ENCODE measurements at regions not wholly inside any gene's neighbourhood (a gene's known extent, or its start where the extent isn't known, plus 50 kb on each side); places are given as distances from the start of the nearest gene placed in this dataset.
"Not testable (repeated sequence)": the region's sequence is repeated elsewhere in the genome, so short reads cannot be mapped to it uniquely, and the experiment has no call there.

- intact Hi-C loops (cut with DNase I) = no loop called here
- DNase-seq = no peak
Observed at GRCh38 chr3:10623578-10624275, 118.3 kb upstream of the ATP2B2 start.

GRCh38 chr3:10625323-10625722 is 119.9 kb upstream of the ATP2B2 start:
- DNase-seq = peak in 1 of 10 donors; percentile 19
- intact Hi-C loops (cut with DNase I) = no loop called here

GRCh38 chr3:10627884-10628572 is 122.6 kb upstream of the ATP2B2 start:
- intact Hi-C loops (cut with DNase I) = no loop called here
- peak in 1 of 10 donors; percentile 67 for DNase-seq

- peak in 2 of 10 donors; percentile 14 to 87 for DNase-seq
- intact Hi-C loops (cut with DNase I) = no loop called here
Observed at GRCh38 chr3:10628891-10629670, 123.7 kb upstream of the ATP2B2 start.

GRCh38 chr3:10629671-10630040 is 124.3 kb upstream of the ATP2B2 start:
- intact Hi-C loops (cut with DNase I) = no loop called here
- no peak for DNase-seq

- DNase-seq = no peak
- intact Hi-C loops (cut with DNase I) = no loop called here
Observed at GRCh38 chr3:10631224-10631623, 125.8 kb upstream of the ATP2B2 start.

- intact Hi-C loops (cut with DNase I) = no loop called here
- DNase-seq = peak in 1 of 10 donors; percentile 58
Observed at GRCh38 chr3:10632125-10632524, 126.7 kb upstream of the ATP2B2 start.

GRCh38 chr3:10632741-10633140 is 127.4 kb upstream of the ATP2B2 start:
- intact Hi-C loops (cut with DNase I) = no loop called here
- peak in 1 of 10 donors; percentile 55 for DNase-seq

- intact Hi-C loops (cut with DNase I) = no loop called here
- DNase-seq = peak in 1 of 10 donors; percentile 81
Observed at GRCh38 chr3:10635446-10636076, 130.2 kb upstream of the ATP2B2 start.

GRCh38 chr3:10637342-10637741 is 132.0 kb upstream of the ATP2B2 start:
- DNase-seq = no peak
- intact Hi-C loops (cut with DNase I) = no loop called here

- no peak for DNase-seq
- intact Hi-C loops (cut with DNase I) = no loop called here
Observed at GRCh38 chr3:10638466-10638865, 133.1 kb upstream of the ATP2B2 start.

GRCh38 chr3:10641760-10642159 is 136.4 kb upstream of the ATP2B2 start:
- intact Hi-C loops (cut with DNase I) = no loop called here
- DNase-seq = no peak

- DNase-seq = no peak
- intact Hi-C loops (cut with DNase I) = no loop called here
Observed at GRCh38 chr3:10644189-10644588, 138.8 kb upstream of the ATP2B2 start.

- DNase-seq = peak in 1 of 10 donors; percentile 52
- intact Hi-C loops (cut with DNase I) = no loop called here
Observed at GRCh38 chr3:10645800-10646199, 140.4 kb upstream of the ATP2B2 start.

GRCh38 chr3:10646531-10647335 is 141.3 kb upstream of the ATP2B2 start:
- DNase-seq = peak in 1 of 10 donors; percentile 49
- intact Hi-C loops (cut with DNase I) = no loop called here

GRCh38 chr3:10647376-10647775 is 142.0 kb upstream of the ATP2B2 start:
- intact Hi-C loops (cut with DNase I) = no loop called here
- no peak for DNase-seq

GRCh38 chr3:10648181-10648580 is 142.8 kb upstream of the ATP2B2 start:
- no peak for DNase-seq
- intact Hi-C loops (cut with DNase I) = no loop called here

GRCh38 chr3:10649463-10649862 is 144.1 kb upstream of the ATP2B2 start:
- intact Hi-C loops (cut with DNase I); DNase-seq: not testable (repeated sequence)

- intact Hi-C loops (cut with DNase I) = no loop called here
- no peak for DNase-seq
Observed at GRCh38 chr3:10651506-10651905, 146.1 kb upstream of the ATP2B2 start.

GRCh38 chr3:10653241-10653640 is 147.9 kb upstream of the ATP2B2 start:
- DNase-seq = no peak

More at GRCh38 chr3:10653241-10653640, 147.9 kb upstream of the ATP2B2 start:
- intact Hi-C loops (cut with DNase I) = no loop called here
